HepG2 (cell line): ENCODE measurements at regions not wholly inside any gene's neighbourhood (a gene's known extent, or its start where the extent isn't known, plus 50 kb on each side); places are given as distances from the start of the nearest gene placed in this dataset.

Experiments
- ATAC-seq: fragments of 200-7000 bp; cut with Tn5 transposase; 3 replicates; pipeline ENCODE4 v1.9.1; 2020; ENCODE audit warnings: mild to moderate bottlenecking, moderate library complexity
- BruUV-seq: library from RNA; stranded (reverse); fragments of 400-500 nt; replicated peaks from 2 replicates; lab custom pipeline; 2021; lab: Mats Ljungman, UMichigan
- CTCF ChIA-PET: fragments of 300-600 bp; formaldehyde crosslinking; extraction: SDS; loops from one replicate; lab custom pipeline; 2021; ENCODE audit warnings: low total read pairs, inconsistent platforms, low intra/inter-chr PET ratio; lab: Yijun Ruan, JAX
- POLR2A ChIA-PET: fragments of 350-600 bp; sonication (Branson Sonifier 250); formaldehyde crosslinking; loops from one replicate; lab custom pipeline; 2020; ENCODE audit warnings: antibody characterized with exemption, inconsistent platforms; lab: Yijun Ruan, JAX
- DNase-seq: peaks from one replicate; pipeline ENCODE4 v3.0.0-alpha.2; 2015; ENCODE audit warnings: low spot score
- FAIRE-seq: peaks from 3 replicates; lab custom pipeline; 2011; peaks lifted over from hg19 to GRCh38; lab: Jason Lieb, UNC
- H2AFZ ChIP-seq: one replicate; pipeline ENCODE4 v1.6.1; 2011; ENCODE audit warnings: low read length, inconsistent platforms
- H3K27ac ChIP-seq: fragments of 300-600 bp; 3 replicates; pipeline ENCODE4 v1.8.0; 2011; ENCODE audit warnings: mixed run types, mild to moderate bottlenecking, mixed read lengths, low read length, inconsistent platforms; ENCODE audit not compliant: insufficient read depth; ENCODE audit errors: extremely low read length
- H3K27me3 ChIP-seq, 2 experiments: fragments of 200-600 bp in 1 of 2; 2 replicates in 1 of 2; 3 replicates in 1 of 2; pipeline versions ENCODE4 v1.6.0 to v1.8.0; 2011; ENCODE audit warnings: low read length in 2 of 2, mild to moderate bottlenecking in 2 of 2, moderate library complexity in 2 of 2, inconsistent platforms in 1 of 2; ENCODE audit not compliant: insufficient read depth in 2 of 2, control insufficient read depth in 1 of 2
- H3K36me3 ChIP-seq, 2 experiments: fragments of 200-600 bp in 1 of 2; replicated peaks in 1 of 2; 2 replicates in 1 of 2; 3 replicates in 1 of 2; pipeline versions ENCODE4 v1.5.1 to v1.8.0; 2011; ENCODE audit warnings: low read length in 2 of 2, inconsistent platforms in 1 of 2; ENCODE audit not compliant: insufficient read depth in 2 of 2, control insufficient read depth in 1 of 2
- H3K4me1 ChIP-seq: 2 replicates; pipeline ENCODE4 v1.5.1; 2012; ENCODE audit warnings: low read length, inconsistent platforms; ENCODE audit not compliant: insufficient read depth
- H3K4me2 ChIP-seq: 2 replicates; pipeline ENCODE4 v1.6.0; 2011; ENCODE audit warnings: low read depth, low read length, inconsistent platforms
- H3K4me3 ChIP-seq, 3 experiments: fragments of 200-600 bp in 1 of 3; sonication (generic), shearing (Covaris generic) in 1 of 3; replicated peaks in 1 of 3; 2 replicates each; pipeline ENCODE4 v1.5.1; 2011 to 2016; ENCODE audit warnings: low read length in 3 of 3, inconsistent platforms in 2 of 3, low read depth in 2 of 3, mild to moderate bottlenecking in 2 of 3, control low read depth in 1 of 3, mixed read lengths in 1 of 3; ENCODE audit not compliant: insufficient read depth in 1 of 3
- H3K79me2 ChIP-seq: one replicate; pipeline ENCODE4 v1.6.1; 2011; ENCODE audit warnings: low read length, inconsistent platforms; ENCODE audit not compliant: insufficient read depth
- H3K9ac ChIP-seq: 2 replicates; pipeline ENCODE4 v1.6.0; 2011; ENCODE audit warnings: mild to moderate bottlenecking, low read depth, low read length, inconsistent platforms; ENCODE audit not compliant: insufficient read depth
- H3K9me3 ChIP-seq: 2 replicates; pipeline ENCODE4 v1.5.1; 2012; ENCODE audit warnings: mild to moderate bottlenecking, low read length
- H4K20me1 ChIP-seq: 2 replicates; pipeline ENCODE4 v1.6.0; 2011; ENCODE audit warnings: inconsistent platforms, mild to moderate bottlenecking, low read length, moderate library complexity; ENCODE audit not compliant: insufficient read depth
- KLF12 ChIP-seq: sonication (generic); formaldehyde crosslinking; IDR thresholded peaks from 2 replicates; pipeline ENCODE4 v1.4.0; 2020; ENCODE audit warnings: missing genetic modification reagents, borderline replicate concordance
- PHF8 ChIP-seq: sonication (generic); formaldehyde crosslinking; IDR thresholded peaks from 2 replicates; pipeline ENCODE4 v1.5.0; 2020; ENCODE audit warnings: missing genetic modification reagents
- SRSF9 ChIP-seq: fragments of 200-400 bp; formaldehyde crosslinking; IDR thresholded peaks from 2 replicates; pipeline ENCODE4 v1.6.1; 2018; ENCODE audit warnings: borderline replicate concordance, mild to moderate bottlenecking, low read depth, low read length; ENCODE audit not compliant: insufficient read depth, poor library complexity, severe bottlenecking
- ZFY ChIP-seq: sonication (generic); formaldehyde crosslinking; IDR thresholded peaks from 2 replicates; pipeline ENCODE4 v1.4.0; 2020; ENCODE audit warnings: missing genetic modification reagents
- WGBS: methylation state at CpG from one replicate; pipeline ENCODE4 v1.1.6; 2017; ENCODE audit warnings: low lambda C conversion rate; 5-methylcytosine and 5-hydroxymethylcytosine counted together
- in situ Hi-C: cut with HindIII; loops from 2 replicates; pipeline ENCODE4 v1.10.0; 2017; ENCODE audit warnings: low pct_unique_long_range_greater_than_20kb; ENCODE audit not compliant: extremely low pct_ligation_motif_present
- intact Hi-C: fragments of 100-400 bp; cut with micrococcal nuclease; formaldehyde crosslinking; loops from one replicate; pipeline ENCODE4 v1.10.0; 2022; ENCODE audit not compliant: unreplicated experiment

DNA sequence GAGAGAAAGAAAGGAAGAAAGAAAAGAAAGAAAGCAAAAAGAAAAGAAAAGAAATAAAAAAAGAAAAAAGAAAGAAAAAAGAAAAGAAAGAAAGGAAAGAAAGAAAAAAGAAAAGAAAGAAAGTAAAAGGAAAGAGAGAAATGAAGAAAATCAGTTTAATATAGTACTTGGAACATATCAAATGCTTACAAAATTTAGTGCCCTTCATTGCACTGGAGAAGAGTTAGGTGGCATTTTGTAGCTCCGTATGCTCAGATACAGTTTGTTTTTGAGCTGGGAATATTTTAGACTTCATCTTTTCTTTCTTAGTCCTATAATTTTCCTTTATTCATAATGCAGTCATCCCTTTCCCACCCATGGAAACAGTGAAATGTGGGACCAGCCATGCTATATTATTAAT lies 56.2 kb upstream of the APP start:
- no peak overlapping the region for H3K4me3 ChIP-seq
- H3K4me2 ChIP-seq: no peak overlapping the region
- H3K27me3 ChIP-seq: no peaks in the 10 kb centered on the region
- intact Hi-C loops: loop anchor here (10.0 kb wide), 1 partner anchor 1432 kb away; no protein-coding TSS in a partner anchor
- ChIA-PET CTCF (no interaction called here), POLR2A (no interaction called here)
- FAIRE-seq: no peak
- in situ Hi-C loops: no loop called here
- no peaks in the 10 kb centered on the region for H3K4me1 ChIP-seq
- no peaks in the 10 kb centered on the region for H3K79me2 ChIP-seq
- H3K9ac ChIP-seq: no peak overlapping the region
- WGBS: 52% methylated on average over 1 of the region's 1 CpG
- H3K36me3 ChIP-seq: no peaks in the 10 kb centered on the region
- H3K9me3 ChIP-seq: no peaks in the 10 kb centered on the region; the same call in 1 of the 2 replicates
- H3K27ac ChIP-seq: no peak overlapping the region
- DNase-seq: no peak
- BruUV-seq: no TSS peak
- H2AFZ ChIP-seq: no peak overlapping the region
- no peaks in the 10 kb centered on the region for H4K20me1 ChIP-seq
- no peak for ATAC-seq
- peak; percentile 63 for TF ChIP-seq SRSF9
- no peak for TF ChIP-seq PHF8 (CRISPR knock-in tag)
- TF ChIP-seq, all 625 proteins: peak for 1

GRCh38 chr21:26225046-26225445 lies 54.5 kb upstream of the APP start:
- no peak overlapping the region for H3K27ac ChIP-seq
- no peaks in the 10 kb centered on the region for H3K4me1 ChIP-seq
- H3K79me2 ChIP-seq: no peaks in the 10 kb centered on the region
- BruUV-seq: no TSS peak
- no peak overlapping the region for H2AFZ ChIP-seq
- no peak overlapping the region for H3K9ac ChIP-seq
- intact Hi-C loops (loop anchor here (10.0 kb wide), 1 partner anchor 1430 kb away; no protein-coding TSS in a partner anchor), in situ Hi-C loops (no loop called here)
- H4K20me1 ChIP-seq: no peaks in the 10 kb centered on the region
- no peaks in the 10 kb centered on the region for H3K27me3 ChIP-seq
- H3K4me3 ChIP-seq: no peak overlapping the region
- WGBS: 0% methylated on average over 2 of the region's 2 CpGs
- POLR2A ChIA-PET: no interaction called here
- CTCF ChIA-PET: no interaction called here
- FAIRE-seq (no peak), ATAC-seq (no peak), DNase-seq (no peak)
- no peak overlapping the region for H3K4me2 ChIP-seq
- no peaks in the 10 kb centered on the region for H3K36me3 ChIP-seq
- TF ChIP-seq KLF12 (CRISPR knock-in tag) (no peak), ZFY (CRISPR knock-in tag) (no peak)
- H3K9me3 ChIP-seq: no peaks in the 10 kb centered on the region; the same call in 1 of the 2 replicates
